Mammary epithelial cell (primary cell): ENCODE measurements at regions not wholly inside any gene's neighbourhood (a gene's known extent, or its start where the extent isn't known, plus 50 kb on each side); places are given as distances from the start of the nearest gene placed in this dataset.
"Not testable (repeated sequence)": the region's sequence is repeated elsewhere in the genome, so short reads cannot be mapped to it uniquely, and the experiment has no call there.

Experiments used
- EZH2 ChIP-seq: IDR thresholded peaks from 2 replicates; pipeline ENCODE4 v1.6.1; 2012; ENCODE audit warnings: low read length, inconsistent platforms, borderline replicate concordance
- TF ChIP-seq, protein P1 (sequence below), 2 donors: IDR thresholded peaks in 1 of 2; conservative IDR thresholded peaks in 1 of 2; 2 replicates each; pipeline ENCODE4 v1.5.1; 2011 to 2012; ENCODE audit warnings: inconsistent platforms in 2 of 2, low read length in 2 of 2, mild to moderate bottlenecking in 2 of 2, control low read depth in 1 of 2, low read depth in 1 of 2; ENCODE audit not compliant: insufficient read depth in 1 of 2; ENCODE audit errors: extremely low read depth in 1 of 2

DNA sequence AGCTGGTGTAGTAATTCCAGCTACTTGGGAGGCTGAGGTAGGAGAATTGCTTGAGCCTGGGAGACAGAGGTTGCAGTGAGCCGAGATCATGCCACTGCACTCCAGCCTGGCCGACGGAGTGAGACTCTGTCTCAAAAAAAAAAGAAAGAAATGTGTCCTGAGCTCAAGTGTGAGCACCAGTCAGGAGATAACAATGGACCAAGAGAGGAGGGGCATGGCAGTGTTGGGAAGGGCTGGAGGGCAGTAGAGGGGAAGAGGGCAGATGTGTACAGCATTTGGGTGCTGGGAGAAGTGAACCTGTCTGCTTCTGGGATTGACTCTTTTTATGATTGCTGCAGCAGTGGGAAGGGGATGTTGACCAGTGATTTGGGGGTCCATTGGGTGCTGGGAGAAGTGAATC, 105.3 kb upstream of the MPHOSPH6 start:
- TF ChIP-seq, protein P1, sequence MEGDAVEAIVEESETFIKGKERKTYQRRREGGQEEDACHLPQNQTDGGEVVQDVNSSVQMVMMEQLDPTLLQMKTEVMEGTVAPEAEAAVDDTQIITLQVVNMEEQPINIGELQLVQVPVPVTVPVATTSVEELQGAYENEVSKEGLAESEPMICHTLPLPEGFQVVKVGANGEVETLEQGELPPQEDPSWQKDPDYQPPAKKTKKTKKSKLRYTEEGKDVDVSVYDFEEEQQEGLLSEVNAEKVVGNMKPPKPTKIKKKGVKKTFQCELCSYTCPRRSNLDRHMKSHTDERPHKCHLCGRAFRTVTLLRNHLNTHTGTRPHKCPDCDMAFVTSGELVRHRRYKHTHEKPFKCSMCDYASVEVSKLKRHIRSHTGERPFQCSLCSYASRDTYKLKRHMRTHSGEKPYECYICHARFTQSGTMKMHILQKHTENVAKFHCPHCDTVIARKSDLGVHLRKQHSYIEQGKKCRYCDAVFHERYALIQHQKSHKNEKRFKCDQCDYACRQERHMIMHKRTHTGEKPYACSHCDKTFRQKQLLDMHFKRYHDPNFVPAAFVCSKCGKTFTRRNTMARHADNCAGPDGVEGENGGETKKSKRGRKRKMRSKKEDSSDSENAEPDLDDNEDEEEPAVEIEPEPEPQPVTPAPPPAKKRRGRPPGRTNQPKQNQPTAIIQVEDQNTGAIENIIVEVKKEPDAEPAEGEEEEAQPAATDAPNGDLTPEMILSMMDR (conservative IDR thresholded peaks at IDR 0.05 in 1 of 2, IDR thresholded peaks at IDR 0.05 in 1 of 2; ENCODE audit: extremely low read depth in 1 of 2, insufficient read depth in 1 of 2, low read depth in 1 of 2, low read length in 2 of 2), result not testable (repeated sequence)
- not testable (repeated sequence) for TF ChIP-seq EZH2
